Neuronal stem cell (in vitro differentiated cells): ENCODE measurements at regions not wholly inside any gene's neighbourhood (a gene's known extent, or its start where the extent isn't known, plus 50 kb on each side); places are given as distances from the start of the nearest gene placed in this dataset.
A peak's percentile ranks its signal among the peaks of the same experiment; 100 is the strongest.

Experiments used
- DNase-seq: peaks from one replicate; pipeline ENCODE4 v3.0.0-alpha.2; 2013; ENCODE audit warnings: low spot score
- H2AFZ ChIP-seq: one replicate; pipeline ENCODE4 v1.6.1; 2013; ENCODE audit warnings: mild to moderate bottlenecking, low read length, inconsistent platforms
- H2AK5ac ChIP-seq: 2 replicates; pipeline ENCODE4 v1.6.1; 2013; ENCODE audit warnings: low read depth, mild to moderate bottlenecking, inconsistent platforms, low read length, moderate library complexity, mixed read lengths
- H2BK120ac ChIP-seq: 2 replicates; pipeline ENCODE4 v1.6.1; 2013; ENCODE audit warnings: low read depth, mild to moderate bottlenecking, inconsistent platforms, low read length, moderate library complexity, mixed read lengths
- H2BK12ac ChIP-seq: one replicate; pipeline ENCODE4 v1.6.1; 2013; ENCODE audit warnings: low read length, inconsistent platforms
- H2BK15ac ChIP-seq: 2 replicates; pipeline ENCODE4 v1.6.1; 2013; ENCODE audit warnings: mild to moderate bottlenecking, low read length, inconsistent platforms, mixed read lengths
- H2BK5ac ChIP-seq: one replicate; pipeline ENCODE4 v1.6.1; 2013; ENCODE audit warnings: inconsistent platforms, mild to moderate bottlenecking, low read length, moderate library complexity
- H3K14ac ChIP-seq: one replicate; pipeline ENCODE4 v1.6.1; 2013; ENCODE audit warnings: low read length, inconsistent platforms
- H3K18ac ChIP-seq: 2 replicates; pipeline ENCODE4 v1.6.1; 2013; ENCODE audit warnings: low read length, inconsistent platforms
- H3K23ac ChIP-seq: 2 replicates; pipeline ENCODE4 v1.6.1; 2013; ENCODE audit warnings: low read depth, mild to moderate bottlenecking, mixed read lengths, low read length, inconsistent platforms; ENCODE audit not compliant: poor library complexity
- H3K27ac ChIP-seq: replicated peaks from 3 replicates; pipeline ENCODE4 v1.5.1; 2013; ENCODE audit warnings: low read length, inconsistent platforms
- H3K27me3 ChIP-seq, 3 experiments: 2 replicates each; pipeline ENCODE4 v1.6.1; 2013; ENCODE audit warnings: low read length in 3 of 3, mild to moderate bottlenecking in 2 of 3, inconsistent platforms in 1 of 3, low read depth in 1 of 3, mixed read lengths in 1 of 3, moderate library complexity in 1 of 3; ENCODE audit not compliant: control insufficient read depth in 3 of 3, insufficient read depth in 3 of 3
- H3K36me3 ChIP-seq, 2 donors: replicated peaks in 1 of 2; 2 replicates each; pipeline ENCODE4 v1.6.1; 2013; ENCODE audit warnings: low read length in 2 of 2; ENCODE audit not compliant: control insufficient read depth in 2 of 2, insufficient read depth in 2 of 2
- H3K4ac ChIP-seq: 2 replicates; pipeline ENCODE4 v1.6.1; 2013; ENCODE audit warnings: inconsistent platforms, mild to moderate bottlenecking, low read length, moderate library complexity
- H3K4me1 ChIP-seq, 2 donors: 1 replicate in 1 of 2; 2 replicates in 1 of 2; pipeline ENCODE4 v1.6.1; 2013; ENCODE audit warnings: low read length in 2 of 2, low read depth in 1 of 2; ENCODE audit not compliant: control insufficient read depth in 2 of 2, insufficient read depth in 1 of 2
- H3K4me2 ChIP-seq: one replicate; pipeline ENCODE4 v1.6.1; 2013; ENCODE audit warnings: mild to moderate bottlenecking, low read length, inconsistent platforms; ENCODE audit not compliant: insufficient read depth, poor library complexity, severe bottlenecking
- H3K4me3 ChIP-seq, 2 donors: 2 replicates each; pipeline ENCODE4 v1.5.1; 2013; ENCODE audit warnings: low read length in 2 of 2, mild to moderate bottlenecking in 2 of 2, inconsistent platforms in 1 of 2, moderate library complexity in 1 of 2
- H3K79me1 ChIP-seq: one replicate; pipeline ENCODE4 v1.6.1; 2013; ENCODE audit warnings: low read depth, mild to moderate bottlenecking, inconsistent platforms, low read length, moderate library complexity
- H3K9ac ChIP-seq: one replicate; pipeline ENCODE4 v1.6.1; 2013; ENCODE audit warnings: mild to moderate bottlenecking, low read depth, low read length, inconsistent platforms; ENCODE audit not compliant: poor library complexity
- H3K9me3 ChIP-seq, 2 donors: replicated peaks in 1 of 2; 2 replicates each; pipeline versions ENCODE3 to v1.6.1; 2013; ENCODE audit warnings: low read length in 2 of 2, mild to moderate bottlenecking in 2 of 2, inconsistent platforms in 1 of 2, low read depth in 1 of 2, mixed read lengths in 1 of 2, moderate library complexity in 1 of 2; ENCODE audit not compliant: control insufficient read depth in 2 of 2, insufficient read depth in 1 of 2
- H4K8ac ChIP-seq: one replicate; pipeline ENCODE4 v1.6.1; 2013; ENCODE audit warnings: low read depth, mild to moderate bottlenecking, inconsistent platforms, low read length, moderate library complexity
- H4K91ac ChIP-seq: one replicate; pipeline ENCODE4 v1.6.1; 2013; ENCODE audit warnings: low read length, low read depth, mild to moderate bottlenecking, inconsistent platforms; ENCODE audit not compliant: poor library complexity
- WGBS, 2 donors: extraction: QIAGEN DNeasy Blood & Tissue Kit; methylation state at CpG; one replicate each; pipeline ENCODE4 v1.1.7; 2013; ENCODE audit warnings: missing lambda C conversion rate in 2 of 2, mixed read lengths in 1 of 2; ENCODE audit not compliant: insufficient read length in 2 of 2, insufficient replicate concordance in 1 of 2; ENCODE audit errors: extremely low coverage in 2 of 2; 5-methylcytosine and 5-hydroxymethylcytosine counted together

DNA sequence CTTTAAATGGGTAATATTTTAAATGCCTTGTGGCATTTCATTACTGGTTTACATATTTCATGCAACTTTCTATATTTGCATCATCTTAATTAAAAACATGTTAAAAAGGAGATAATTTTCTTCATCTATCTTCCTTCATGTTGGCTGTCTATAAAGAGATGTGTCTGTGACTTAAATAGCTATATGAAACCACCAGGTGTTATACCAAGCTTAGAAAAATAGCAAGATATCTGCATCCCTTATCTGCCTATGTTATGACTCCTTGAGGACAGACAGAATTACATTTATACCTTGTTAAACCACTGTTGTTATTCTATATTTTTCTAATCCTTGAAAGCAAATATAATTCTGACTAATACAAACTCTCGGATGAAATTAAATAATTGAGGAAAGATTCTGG, 763.8 kb upstream of the GALNTL6 start:
- H3K18ac ChIP-seq, result no peak overlapping the region
- no CpG with 5 or more reads among the region's 1 CpG for WGBS, 2 donors
- no peak overlapping the region for H3K4me3 ChIP-seq
- no peaks in the 10 kb centered on the region for H3K27me3 ChIP-seq
- H3K4me1 ChIP-seq, result no peaks in the 10 kb centered on the region
- no peak overlapping the region for H2BK120ac ChIP-seq
- H3K4me2 ChIP-seq, result no peak overlapping the region
- no peak overlapping the region for H2BK12ac ChIP-seq
- no peak overlapping the region for H2AFZ ChIP-seq
- H4K91ac ChIP-seq, result no peak overlapping the region
- no peak overlapping the region for H3K9ac ChIP-seq
- no peak for DNase-seq
- H3K79me1 ChIP-seq, result no peaks in the 10 kb centered on the region
- no peak overlapping the region for H2BK15ac ChIP-seq
- H3K27ac ChIP-seq, result no peak overlapping the region
- no peak overlapping the region for H3K4ac ChIP-seq
- H3K14ac ChIP-seq, result no peak overlapping the region
- H2BK5ac ChIP-seq, result no peak overlapping the region
- no peak overlapping the region for H4K8ac ChIP-seq
- H3K9me3 ChIP-seq, result no peaks in the 10 kb centered on the region
- no peak overlapping the region for H2AK5ac ChIP-seq
- H3K36me3 ChIP-seq, result no peaks in the 10 kb centered on the region
- H3K23ac ChIP-seq, result no peak overlapping the region

DNA sequence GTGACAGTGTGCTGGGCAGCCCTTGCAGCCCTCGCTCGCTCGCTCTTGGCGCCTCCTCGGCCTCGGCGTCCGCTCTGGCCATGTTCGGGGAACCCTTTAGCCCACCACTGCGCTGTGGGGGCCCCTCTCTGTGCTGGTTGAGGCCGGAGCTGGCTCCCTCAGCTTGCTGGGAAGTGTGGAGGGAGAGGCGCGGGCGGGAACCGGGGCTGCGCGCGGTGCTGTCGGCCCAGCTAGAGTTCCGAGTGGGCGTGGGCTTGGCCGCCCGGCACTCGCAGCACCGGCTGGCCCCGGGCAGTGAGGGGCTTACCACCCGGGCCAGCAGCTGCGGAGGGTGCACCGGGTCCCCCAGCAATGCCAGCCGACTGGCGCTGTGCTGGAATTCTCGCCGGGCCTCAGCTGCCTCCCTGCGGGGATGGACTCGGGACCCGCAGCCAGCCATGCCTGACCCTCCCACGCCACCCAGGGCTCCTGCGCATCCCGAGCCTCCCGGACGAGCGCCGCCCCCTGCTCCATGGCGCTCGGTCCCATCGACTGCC, 770.1 kb upstream of the GALNTL6 start:
- Histone ChIP-seq H3K4me2 (no peak overlapping the region), H4K8ac (no peak overlapping the region), H4K91ac (no peak overlapping the region), H2AK5ac (no peak overlapping the region), H2AFZ (no peak overlapping the region), H3K79me1 (no peaks in the 10 kb centered on the region), H3K4me1 (no peaks in the 10 kb centered on the region), H2BK15ac (no peak overlapping the region), H2BK12ac (no peak overlapping the region), H3K9ac (no peak overlapping the region), H3K36me3 (no peaks in the 10 kb centered on the region), H2BK120ac (no peak overlapping the region), H3K9me3 (peaks cover 0 to 1% of the 10 kb centered on the region in 2 donors), H3K27ac (no peak overlapping the region), H3K14ac (peak overlapping the region; percentile 6), H3K27me3 (no peaks in the 10 kb centered on the region), H2BK5ac (no peak overlapping the region), H3K23ac (no peak overlapping the region), H3K18ac (no peak overlapping the region), H3K4ac (no peak overlapping the region), H3K4me3 (no peak overlapping the region)
- WGBS, 2 donors, result no CpG with 5 or more reads among the region's 46 CpGs
- no peak for DNase-seq

DNA sequence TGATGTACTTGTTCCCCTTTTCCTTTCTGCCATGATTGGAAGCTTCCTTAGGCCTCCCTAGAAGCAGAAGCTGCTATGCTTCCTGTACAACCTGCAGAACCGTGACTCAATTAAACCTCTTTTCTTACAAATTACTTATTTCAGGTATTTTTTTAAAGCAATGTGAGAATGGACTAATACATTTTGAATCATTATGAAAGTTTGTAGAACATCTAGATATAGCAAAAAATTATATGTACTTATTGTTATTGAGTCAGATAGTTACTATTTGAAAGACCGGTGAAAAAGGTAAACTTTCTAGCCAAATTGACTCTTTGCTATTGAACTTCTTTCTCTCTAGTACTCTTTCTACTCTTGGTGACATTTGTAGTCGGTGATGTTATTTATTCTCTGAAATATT, 777.3 kb upstream of the GALNTL6 start:
- no peaks in the 10 kb centered on the region for H3K79me1 ChIP-seq
- H3K4me3 ChIP-seq, result no peak overlapping the region
- no peak overlapping the region for H2BK15ac ChIP-seq
- DNase-seq, result no peak
- no peak overlapping the region for H4K91ac ChIP-seq
- no peaks in the 10 kb centered on the region for H3K9me3 ChIP-seq
- H3K23ac ChIP-seq, result no peak overlapping the region
- no peaks in the 10 kb centered on the region for H3K36me3 ChIP-seq
- H3K4ac ChIP-seq, result no peak overlapping the region
- no peak overlapping the region for H4K8ac ChIP-seq
- H2AK5ac ChIP-seq, result no peak overlapping the region
- H2BK5ac ChIP-seq, result no peak overlapping the region
- H3K9ac ChIP-seq, result no peak overlapping the region
- no peaks in the 10 kb centered on the region for H3K4me1 ChIP-seq
- no peaks in the 10 kb centered on the region for H3K27me3 ChIP-seq
- no peak overlapping the region for H3K4me2 ChIP-seq
- no peak overlapping the region for H3K27ac ChIP-seq
- no peak overlapping the region for H3K14ac ChIP-seq
- no peak overlapping the region for H2BK12ac ChIP-seq
- no peak overlapping the region for H3K18ac ChIP-seq
- H2AFZ ChIP-seq, result no peak overlapping the region
- H2BK120ac ChIP-seq, result no peak overlapping the region
- WGBS, 2 donors, result no CpG with 5 or more reads among the region's 3 CpGs

DNA sequence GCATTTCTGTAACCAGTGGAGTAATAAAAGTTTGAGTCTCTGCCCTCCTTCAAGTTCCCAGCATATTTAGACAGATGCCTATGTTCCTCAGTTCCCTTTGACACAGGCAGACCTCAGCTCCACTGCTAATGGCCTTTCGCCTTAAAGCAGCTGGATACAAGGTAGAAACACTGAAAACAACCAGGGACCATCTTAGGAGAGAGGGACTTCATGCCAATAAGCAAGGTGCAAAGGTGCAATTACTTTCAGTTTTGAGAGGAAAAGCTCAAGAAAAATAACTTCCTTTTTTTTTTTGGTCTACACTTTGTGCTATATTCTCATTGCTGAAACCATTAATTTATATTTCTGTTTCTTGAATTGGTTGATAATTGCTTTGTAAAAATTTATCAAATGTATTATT, 781.9 kb upstream of the GALNTL6 start:
- Histone ChIP-seq H3K14ac (no peak overlapping the region), H3K4me1 (no peaks in the 10 kb centered on the region), H3K23ac (no peak overlapping the region), H3K9me3 (no peaks in the 10 kb centered on the region), H2BK12ac (no peak overlapping the region), H3K27ac (no peak overlapping the region), H2BK15ac (no peak overlapping the region), H3K18ac (no peak overlapping the region), H2BK120ac (no peak overlapping the region), H2BK5ac (no peak overlapping the region), H3K36me3 (no peaks in the 10 kb centered on the region), H3K4me3 (no peak overlapping the region), H2AFZ (no peak overlapping the region), H3K79me1 (no peaks in the 10 kb centered on the region), H3K4me2 (no peak overlapping the region), H2AK5ac (no peak overlapping the region), H4K91ac (no peak overlapping the region), H3K27me3 (no peaks in the 10 kb centered on the region), H4K8ac (no peak overlapping the region), H3K4ac (no peak overlapping the region), H3K9ac (no peak overlapping the region)
- no peak for DNase-seq
- no CpG with 5 or more reads among the region's 1 CpG for WGBS, 2 donors
